ENCODE measurements at regions not wholly inside any gene's neighbourhood (a gene's known extent, or its start where the extent isn't known, plus 50 kb on each side); places are given as distances from the start of the nearest gene placed in this dataset.
A peak's percentile ranks its signal among the peaks of the same experiment; 100 is the strongest.

DNA sequence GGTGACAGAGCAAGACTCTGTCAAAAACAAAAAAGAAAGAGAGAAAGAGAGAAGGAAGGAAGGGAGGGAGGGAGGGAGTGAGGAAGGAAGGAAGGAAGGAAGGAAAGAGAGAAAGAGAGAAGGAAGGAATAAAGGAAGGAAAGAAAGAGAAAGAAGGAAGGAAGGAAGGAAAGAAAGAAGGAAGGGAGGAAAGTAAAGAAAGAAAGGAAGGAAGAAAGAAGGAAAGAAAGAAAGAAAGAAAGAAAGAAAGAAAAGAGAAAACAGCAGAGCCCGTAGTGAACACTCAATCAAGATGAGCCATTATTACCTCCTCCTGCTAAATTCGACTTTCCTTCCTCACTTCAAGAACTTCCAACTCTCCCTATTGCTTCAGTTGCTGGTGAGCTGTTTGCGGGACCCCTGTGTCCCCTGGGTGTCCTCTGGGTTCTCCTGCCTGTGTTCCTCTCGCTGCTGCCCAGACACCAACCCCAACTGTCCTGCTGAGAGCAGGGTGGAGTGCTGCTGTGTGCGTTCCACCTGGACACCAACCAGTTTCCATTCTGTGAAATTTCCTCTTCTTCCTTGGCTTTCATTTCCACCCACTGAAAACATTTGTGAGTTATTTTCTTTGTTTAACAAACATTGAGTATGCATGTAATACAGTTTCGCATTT, 266.4 kb downstream of the FAM43A start:
- Histone ChIP-seq H3K79me2 (ENCODE audit: insufficient read depth, low read length) (no peaks in the 10 kb centered on the region), H2AFZ (ENCODE audit: low read length) (peak overlapping the region; percentile 46), H4K20me1 (ENCODE audit: insufficient read depth, low read length, poor library complexity, severe bottlenecking) (no peaks in the 10 kb centered on the region), H3K9me2 (replicated peaks; ENCODE audit: low read depth, low read length) (no peaks in the 10 kb centered on the region), H3K9me3 (ENCODE audit: insufficient read depth, low read depth, low read length) (no peaks in the 10 kb centered on the region), H3K4me1 (ENCODE audit: insufficient read depth, low read length, poor library complexity, severe bottlenecking) (peaks cover 21% of the 10 kb centered on the region), H3K9ac (ENCODE audit: low read depth, low read length, poor library complexity, severe bottlenecking) (peak overlapping the region; percentile 38), H3K4me3 (ENCODE audit: low read length, poor library complexity, severe bottlenecking) (no peak overlapping the region), H3K27me3 (ENCODE audit: insufficient read depth, low read length, poor library complexity, severe bottlenecking) (no peaks in the 10 kb centered on the region), H3K4me2 (ENCODE audit: low read depth, low read length, poor library complexity, severe bottlenecking) (peak overlapping the region; percentile 47), H3F3A (ENCODE audit: low read depth) (no peaks in the 10 kb centered on the region), H3K36me3 (ENCODE audit: insufficient read depth, low read length) (no peaks in the 10 kb centered on the region)
- TF ChIP-seq, protein P1, sequence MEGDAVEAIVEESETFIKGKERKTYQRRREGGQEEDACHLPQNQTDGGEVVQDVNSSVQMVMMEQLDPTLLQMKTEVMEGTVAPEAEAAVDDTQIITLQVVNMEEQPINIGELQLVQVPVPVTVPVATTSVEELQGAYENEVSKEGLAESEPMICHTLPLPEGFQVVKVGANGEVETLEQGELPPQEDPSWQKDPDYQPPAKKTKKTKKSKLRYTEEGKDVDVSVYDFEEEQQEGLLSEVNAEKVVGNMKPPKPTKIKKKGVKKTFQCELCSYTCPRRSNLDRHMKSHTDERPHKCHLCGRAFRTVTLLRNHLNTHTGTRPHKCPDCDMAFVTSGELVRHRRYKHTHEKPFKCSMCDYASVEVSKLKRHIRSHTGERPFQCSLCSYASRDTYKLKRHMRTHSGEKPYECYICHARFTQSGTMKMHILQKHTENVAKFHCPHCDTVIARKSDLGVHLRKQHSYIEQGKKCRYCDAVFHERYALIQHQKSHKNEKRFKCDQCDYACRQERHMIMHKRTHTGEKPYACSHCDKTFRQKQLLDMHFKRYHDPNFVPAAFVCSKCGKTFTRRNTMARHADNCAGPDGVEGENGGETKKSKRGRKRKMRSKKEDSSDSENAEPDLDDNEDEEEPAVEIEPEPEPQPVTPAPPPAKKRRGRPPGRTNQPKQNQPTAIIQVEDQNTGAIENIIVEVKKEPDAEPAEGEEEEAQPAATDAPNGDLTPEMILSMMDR (conservative IDR thresholded peaks at IDR 0.05; ENCODE audit: low read length): no peak
- no peak for TF ChIP-seq EZH2phosphoT487 (IDR thresholded peaks at IDR 0.05; ENCODE audit: borderline replicate concordance)

DNA sequence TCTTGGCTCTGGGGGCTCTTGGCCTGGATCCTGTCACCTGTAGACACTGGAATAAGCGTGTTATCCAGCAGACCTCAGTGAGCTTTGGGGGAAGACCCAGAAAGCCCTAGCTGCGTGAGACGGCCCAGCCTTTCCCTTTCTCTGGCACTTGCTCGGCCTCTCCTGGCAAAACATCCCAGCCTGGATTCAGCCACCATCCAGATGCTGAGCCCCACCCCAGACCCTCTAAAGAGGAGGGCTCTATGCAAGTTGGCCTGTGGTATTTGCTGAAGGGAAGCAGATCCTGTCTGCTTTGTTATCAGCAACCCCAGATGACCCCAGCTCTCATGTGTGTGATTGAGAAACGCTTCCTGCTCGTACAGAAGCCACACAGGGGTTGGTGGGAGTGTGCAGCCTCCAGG, 267.2 kb downstream of the FAM43A start:
- no peak for TF ChIP-seq EZH2phosphoT487 (IDR thresholded peaks at IDR 0.05; ENCODE audit: borderline replicate concordance)
- TF ChIP-seq, protein P1 (conservative IDR thresholded peaks at IDR 0.05; ENCODE audit: low read length): no peak
- no peaks in the 10 kb centered on the region for H3K79me2 ChIP-seq (ENCODE audit: insufficient read depth, low read length)
- peaks cover 21% of the 10 kb centered on the region for H3K4me1 ChIP-seq (ENCODE audit: insufficient read depth, low read length, poor library complexity, severe bottlenecking)

DNA sequence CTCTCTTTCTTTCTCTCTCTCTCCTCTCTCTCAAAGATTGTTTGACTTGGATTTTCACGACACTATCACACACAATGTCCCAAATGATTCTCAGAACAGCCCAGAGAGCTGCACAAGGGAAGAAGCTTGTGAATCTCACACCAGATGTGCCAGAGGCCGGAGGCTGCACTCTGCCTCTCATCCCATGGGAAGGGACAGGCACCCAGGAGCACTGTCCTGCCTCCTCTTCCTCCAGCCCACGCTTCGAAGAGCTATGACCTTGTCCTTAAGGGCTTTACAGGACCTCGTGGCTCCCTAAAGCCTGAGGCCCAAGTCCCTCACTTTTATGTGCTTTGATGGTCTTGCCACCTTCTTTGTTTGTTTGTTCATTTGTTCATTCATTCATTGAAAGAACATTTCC, 267.6 kb downstream of the FAM43A start:
- no peaks in the 10 kb centered on the region for H3K9me2 ChIP-seq (replicated peaks; ENCODE audit: low read depth, low read length)
- no peaks in the 10 kb centered on the region for H3F3A ChIP-seq (ENCODE audit: low read depth)
- peaks cover 21% of the 10 kb centered on the region for H3K4me1 ChIP-seq (ENCODE audit: insufficient read depth, low read length, poor library complexity, severe bottlenecking)
- TF ChIP-seq EZH2phosphoT487 (IDR thresholded peaks at IDR 0.05; ENCODE audit: borderline replicate concordance): no peak
- TF ChIP-seq, protein P1 (conservative IDR thresholded peaks at IDR 0.05; ENCODE audit: low read length): no peak
- peak overlapping the region; percentile 38 for H3K9ac ChIP-seq (ENCODE audit: low read depth, low read length, poor library complexity, severe bottlenecking)
- H3K36me3 ChIP-seq (ENCODE audit: insufficient read depth, low read length): no peaks in the 10 kb centered on the region
- H3K9me3 ChIP-seq (ENCODE audit: insufficient read depth, low read depth, low read length): no peaks in the 10 kb centered on the region
- H3K4me2 ChIP-seq (ENCODE audit: low read depth, low read length, poor library complexity, severe bottlenecking): peak overlapping the region; percentile 47
- peak overlapping the region; percentile 26; the same call in 1 of the 2 replicates for H2AFZ ChIP-seq (ENCODE audit: low read length)
- H3K27me3 ChIP-seq (ENCODE audit: insufficient read depth, low read length, poor library complexity, severe bottlenecking): no peaks in the 10 kb centered on the region
- peak overlapping the region; percentile 11 for H3K4me3 ChIP-seq (ENCODE audit: low read length, poor library complexity, severe bottlenecking)
- no peaks in the 10 kb centered on the region for H3K79me2 ChIP-seq (ENCODE audit: insufficient read depth, low read length)
- no peaks in the 10 kb centered on the region for H4K20me1 ChIP-seq (ENCODE audit: insufficient read depth, low read length, poor library complexity, severe bottlenecking)

More for the DNA sequence above, 267.2 kb downstream of the FAM43A start:
- peak overlapping the region; percentile 47 for H3K4me2 ChIP-seq (ENCODE audit: low read depth, low read length, poor library complexity, severe bottlenecking)
- H3K9ac ChIP-seq (ENCODE audit: low read depth, low read length, poor library complexity, severe bottlenecking): peak overlapping the region; percentile 38
- H3K27me3 ChIP-seq (ENCODE audit: insufficient read depth, low read length, poor library complexity, severe bottlenecking): no peaks in the 10 kb centered on the region
- H3K9me3 ChIP-seq (ENCODE audit: insufficient read depth, low read depth, low read length): no peaks in the 10 kb centered on the region
- no peaks in the 10 kb centered on the region for H3F3A ChIP-seq (ENCODE audit: low read depth)
- H3K36me3 ChIP-seq (ENCODE audit: insufficient read depth, low read length): no peaks in the 10 kb centered on the region
- H3K9me2 ChIP-seq (replicated peaks; ENCODE audit: low read depth, low read length): no peaks in the 10 kb centered on the region
- H3K4me3 ChIP-seq (ENCODE audit: low read length, poor library complexity, severe bottlenecking): peak overlapping the region; percentile 11
- H2AFZ ChIP-seq (ENCODE audit: low read length): peak overlapping the region; percentile 46; the same call in 1 of the 2 replicates
- H4K20me1 ChIP-seq (ENCODE audit: insufficient read depth, low read length, poor library complexity, severe bottlenecking): no peaks in the 10 kb centered on the region

Measured in Loucy (cell line).